NT2/D1 (cell line): ENCODE measurements at regions not wholly inside any gene's neighbourhood (a gene's known extent, or its start where the extent isn't known, plus 50 kb on each side); places are given as distances from the start of the nearest gene placed in this dataset.

ENCODE experiments used
- SUZ12 ChIP-seq: IDR thresholded peaks from 2 replicates; pipeline ENCODE4 v1.6.1; 2011; ENCODE audit not compliant: insufficient read length, insufficient read depth; ENCODE audit errors: extremely low read depth
- YY1 ChIP-seq: IDR thresholded peaks from 2 replicates; pipeline ENCODE4 v1.6.1; 2011; ENCODE audit not compliant: insufficient read length, insufficient read depth
- ZNF274 ChIP-seq: IDR thresholded peaks from 2 replicates; pipeline ENCODE4 v1.6.1; 2011; ENCODE audit warnings: mild to moderate bottlenecking, low read depth, low read length

GRCh38 chr1:82464362-82465001 lies 663.7 kb downstream of the ADGRL2 start:
- TF ChIP-seq SUZ12: no peak
- TF ChIP-seq ZNF274: no peak
- TF ChIP-seq YY1: no peak
